ENCODE measurements at regions not wholly inside any gene's neighbourhood (a gene's known extent, or its start where the extent isn't known, plus 50 kb on each side); places are given as distances from the start of the nearest gene placed in this dataset.

- TF ChIP-seq, protein P1, sequence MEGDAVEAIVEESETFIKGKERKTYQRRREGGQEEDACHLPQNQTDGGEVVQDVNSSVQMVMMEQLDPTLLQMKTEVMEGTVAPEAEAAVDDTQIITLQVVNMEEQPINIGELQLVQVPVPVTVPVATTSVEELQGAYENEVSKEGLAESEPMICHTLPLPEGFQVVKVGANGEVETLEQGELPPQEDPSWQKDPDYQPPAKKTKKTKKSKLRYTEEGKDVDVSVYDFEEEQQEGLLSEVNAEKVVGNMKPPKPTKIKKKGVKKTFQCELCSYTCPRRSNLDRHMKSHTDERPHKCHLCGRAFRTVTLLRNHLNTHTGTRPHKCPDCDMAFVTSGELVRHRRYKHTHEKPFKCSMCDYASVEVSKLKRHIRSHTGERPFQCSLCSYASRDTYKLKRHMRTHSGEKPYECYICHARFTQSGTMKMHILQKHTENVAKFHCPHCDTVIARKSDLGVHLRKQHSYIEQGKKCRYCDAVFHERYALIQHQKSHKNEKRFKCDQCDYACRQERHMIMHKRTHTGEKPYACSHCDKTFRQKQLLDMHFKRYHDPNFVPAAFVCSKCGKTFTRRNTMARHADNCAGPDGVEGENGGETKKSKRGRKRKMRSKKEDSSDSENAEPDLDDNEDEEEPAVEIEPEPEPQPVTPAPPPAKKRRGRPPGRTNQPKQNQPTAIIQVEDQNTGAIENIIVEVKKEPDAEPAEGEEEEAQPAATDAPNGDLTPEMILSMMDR (conservative IDR thresholded peaks at IDR 0.05; ENCODE audit: control insufficient read depth, insufficient read depth, low read depth, low read length), result no peak
- no peak for DNase-seq (ENCODE audit: low read depth)
These were observed 156.5 kb upstream of the C14orf180 start for GRCh38 chr14:104422837-104423681.

GRCh38 chr14:104423701-104424405 is 155.7 kb upstream of the C14orf180 start:
- DNase-seq (ENCODE audit: low read depth), result no peak
- TF ChIP-seq, protein P1 (conservative IDR thresholded peaks at IDR 0.05; ENCODE audit: control insufficient read depth, insufficient read depth, low read depth, low read length), result no peak
- H3K4me3 ChIP-seq (ENCODE audit: control insufficient read depth, low read depth, low read length), result no peak overlapping the region

More at GRCh38 chr14:104422837-104423681, 156.5 kb upstream of the C14orf180 start:
- no peak overlapping the region for H3K4me3 ChIP-seq (ENCODE audit: control insufficient read depth, low read depth, low read length)

- DNase-seq (ENCODE audit: low read depth), result no peak
- H3K4me3 ChIP-seq (ENCODE audit: control insufficient read depth, low read depth, low read length), result no peak overlapping the region
- TF ChIP-seq, protein P1 (conservative IDR thresholded peaks at IDR 0.05; ENCODE audit: control insufficient read depth, insufficient read depth, low read depth, low read length), result no peak
These were observed 155.0 kb upstream of the C14orf180 start for GRCh38 chr14:104424406-104425072.

GRCh38 chr14:104425171-104425681 is 154.3 kb upstream of the C14orf180 start:
- TF ChIP-seq, protein P1 (conservative IDR thresholded peaks at IDR 0.05; ENCODE audit: control insufficient read depth, insufficient read depth, low read depth, low read length), result no peak
- H3K4me3 ChIP-seq (ENCODE audit: control insufficient read depth, low read depth, low read length), result no peak overlapping the region
- no peak for DNase-seq (ENCODE audit: low read depth)

DNA sequence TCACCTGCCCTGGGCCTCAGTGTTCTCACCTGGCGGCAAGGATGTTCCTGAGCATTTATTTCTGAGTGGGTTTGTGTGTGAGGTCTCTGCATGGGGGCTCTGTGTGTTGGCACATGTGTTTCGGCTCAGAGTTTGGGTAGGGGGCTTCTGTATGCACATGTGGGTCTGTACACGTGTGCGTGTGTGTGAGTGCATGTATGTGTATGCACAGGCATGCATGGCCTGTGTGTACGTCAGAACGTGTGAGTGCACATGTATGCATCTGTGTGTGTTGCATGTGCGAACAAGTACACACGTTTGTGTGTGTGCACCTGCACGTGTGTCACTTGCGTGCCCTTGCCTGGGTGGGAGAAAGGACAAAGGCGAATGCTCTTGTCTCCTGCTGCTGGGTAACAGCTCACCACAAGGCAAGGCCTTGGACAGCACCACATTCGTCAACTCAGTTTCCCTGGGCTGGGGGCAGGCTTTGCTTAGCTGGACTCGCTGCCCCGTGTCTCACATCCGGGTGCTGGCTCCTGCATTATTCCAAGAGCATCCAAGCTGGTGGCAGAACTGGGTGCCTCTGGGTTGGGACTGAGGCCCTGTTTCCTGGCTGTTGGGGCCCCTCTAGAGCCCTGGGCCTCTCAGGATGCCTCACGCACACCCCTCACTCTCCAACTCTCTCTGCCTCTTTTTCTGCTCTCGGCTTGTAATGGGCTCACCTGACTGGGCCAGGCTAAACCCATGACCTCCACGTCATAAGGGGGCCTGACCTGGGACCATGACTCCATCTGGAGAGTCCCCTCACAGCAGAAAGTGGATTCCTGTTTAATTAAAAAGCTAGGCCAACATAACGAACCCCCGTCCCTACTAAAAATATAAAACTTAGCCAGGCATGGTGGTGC is 153.6 kb upstream of the C14orf180 start:
- no peak for DNase-seq (ENCODE audit: low read depth)
- TF ChIP-seq, protein P1 (conservative IDR thresholded peaks at IDR 0.05; ENCODE audit: control insufficient read depth, insufficient read depth, low read depth, low read length), result no peak
- H3K4me3 ChIP-seq (ENCODE audit: control insufficient read depth, low read depth, low read length), result no peak overlapping the region
